Neural progenitor cell (in vitro differentiated cells): ENCODE measurements at regions not wholly inside any gene's neighbourhood (a gene's known extent, or its start where the extent isn't known, plus 50 kb on each side); places are given as distances from the start of the nearest gene placed in this dataset.

Source experiments
- DNase-seq: peaks from one replicate; pipeline ENCODE4 v3.0.0-alpha.2; 2016; ENCODE audit warnings: low spot score
- H2AFZ ChIP-seq: fragments of 200-600 bp; sonication (generic); replicated peaks from 2 replicates; pipeline ENCODE4 v1.6.1; 2016; ENCODE audit warnings: antibody characterized with exemption
- H3F3A ChIP-seq: fragments of 200-600 bp; sonication (generic); 2 replicates; pipeline ENCODE4 v1.6.1; 2016; ENCODE audit warnings: antibody characterized with exemption, low read depth
- H3K27ac ChIP-seq: fragments of 200-600 bp; sonication (generic); 2 replicates; pipeline ENCODE4 v1.5.1; 2016; ENCODE audit warnings: mild to moderate bottlenecking
- H3K27me3 ChIP-seq: fragments of 200-600 bp; sonication (generic); 2 replicates; pipeline ENCODE4 v1.6.1; 2016; ENCODE audit warnings: mild to moderate bottlenecking, moderate library complexity
- H3K36me3 ChIP-seq: fragments of 200-600 bp; sonication (generic); 2 replicates; pipeline ENCODE4 v1.5.1; 2016
- H3K4me1 ChIP-seq: fragments of 200-600 bp; sonication (generic); 2 replicates; pipeline ENCODE4 v1.6.1; 2016; ENCODE audit warnings: mixed run types
- H3K4me2 ChIP-seq: fragments of 200-600 bp; sonication (generic); 2 replicates; pipeline ENCODE4 v1.6.1; 2016
- H3K4me3 ChIP-seq: fragments of 200-600 bp; sonication (generic); 2 replicates; pipeline ENCODE4 v1.5.1; 2016
- H3K79me2 ChIP-seq: fragments of 200-600 bp; sonication (generic); 2 replicates; pipeline ENCODE4 v1.6.1; 2016; ENCODE audit warnings: low read depth
- H3K9ac ChIP-seq: fragments of 200-600 bp; sonication (generic); 2 replicates; pipeline ENCODE4 v1.6.1; 2016
- H3K9me3 ChIP-seq: fragments of 200-600 bp; sonication (generic); 2 replicates; pipeline ENCODE4 v1.5.1; 2016; ENCODE audit warnings: low read depth
- H4K20me1 ChIP-seq: fragments of 200-600 bp; sonication (generic); 2 replicates; pipeline ENCODE4 v1.6.1; 2016; ENCODE audit warnings: low read depth
- H3K27ac Mint-ChIP-seq: 3 replicates; pipeline ENCODE4 v1.8.0; 2021; ENCODE audit warnings: mixed read lengths
- H3K27me3 Mint-ChIP-seq: 2 replicates; pipeline ENCODE4 v1.8.0; 2022; ENCODE audit warnings: low read depth, mild to moderate bottlenecking, inconsistent platforms, moderate library complexity, mixed read lengths; ENCODE audit not compliant: insufficient read depth
- H3K36me3 Mint-ChIP-seq: 3 replicates; pipeline ENCODE4 v1.8.0; 2021; ENCODE audit warnings: mixed read lengths
- H3K4me1 Mint-ChIP-seq: 3 replicates; pipeline ENCODE4 v1.8.0; 2021; ENCODE audit warnings: mixed read lengths
- H3K4me3 Mint-ChIP-seq: 3 replicates; pipeline ENCODE4 v1.8.0; 2021; ENCODE audit warnings: mild to moderate bottlenecking, moderate library complexity, mixed read lengths
- H3K9me3 Mint-ChIP-seq: 3 replicates; pipeline ENCODE4 v1.8.0; 2020; ENCODE audit warnings: mixed read lengths
- EZH2 ChIP-seq: fragments of 200-600 bp; sonication (generic); IDR thresholded peaks from 2 replicates; pipeline ENCODE4 v1.6.1; 2017; ENCODE audit warnings: antibody characterized with exemption, mild to moderate bottlenecking, moderate library complexity
- EZH2phosphoT487 ChIP-seq: fragments of 200-600 bp; sonication (generic); IDR thresholded peaks from 2 replicates; pipeline ENCODE4 v1.6.1; 2017; ENCODE audit warnings: antibody characterized with exemption
- TF ChIP-seq, protein P1 (sequence below): fragments of 200-600 bp; sonication (generic); IDR thresholded peaks from 2 replicates; pipeline ENCODE4 v1.5.1; 2017; ENCODE audit warnings: antibody characterized with exemption, mild to moderate bottlenecking

DNA sequence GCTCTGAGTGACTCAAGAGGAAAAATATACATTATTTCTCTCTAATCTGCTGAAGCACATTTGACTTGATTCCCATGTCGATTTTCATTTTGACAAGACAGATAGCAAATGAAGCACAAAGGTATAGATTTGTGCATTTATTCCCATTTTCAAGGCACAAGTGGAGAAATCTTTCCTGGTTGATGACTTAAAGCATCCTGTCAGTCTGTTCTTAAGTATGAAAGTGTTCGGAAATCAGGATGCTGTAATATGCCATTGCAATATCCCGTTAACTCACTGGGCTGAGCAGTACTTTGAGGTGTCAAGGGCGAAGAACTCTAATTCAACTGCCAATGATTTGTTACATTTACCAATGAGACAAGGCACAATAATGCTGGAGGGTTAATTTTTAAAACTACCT lies 185.2 kb upstream of the LRP1B start:
- peaks cover 5% of the 10 kb centered on the region for H3K9me3 Mint-ChIP-seq
- H3K27me3 Mint-ChIP-seq, result no peaks in the 10 kb centered on the region
- TF ChIP-seq, protein P1, sequence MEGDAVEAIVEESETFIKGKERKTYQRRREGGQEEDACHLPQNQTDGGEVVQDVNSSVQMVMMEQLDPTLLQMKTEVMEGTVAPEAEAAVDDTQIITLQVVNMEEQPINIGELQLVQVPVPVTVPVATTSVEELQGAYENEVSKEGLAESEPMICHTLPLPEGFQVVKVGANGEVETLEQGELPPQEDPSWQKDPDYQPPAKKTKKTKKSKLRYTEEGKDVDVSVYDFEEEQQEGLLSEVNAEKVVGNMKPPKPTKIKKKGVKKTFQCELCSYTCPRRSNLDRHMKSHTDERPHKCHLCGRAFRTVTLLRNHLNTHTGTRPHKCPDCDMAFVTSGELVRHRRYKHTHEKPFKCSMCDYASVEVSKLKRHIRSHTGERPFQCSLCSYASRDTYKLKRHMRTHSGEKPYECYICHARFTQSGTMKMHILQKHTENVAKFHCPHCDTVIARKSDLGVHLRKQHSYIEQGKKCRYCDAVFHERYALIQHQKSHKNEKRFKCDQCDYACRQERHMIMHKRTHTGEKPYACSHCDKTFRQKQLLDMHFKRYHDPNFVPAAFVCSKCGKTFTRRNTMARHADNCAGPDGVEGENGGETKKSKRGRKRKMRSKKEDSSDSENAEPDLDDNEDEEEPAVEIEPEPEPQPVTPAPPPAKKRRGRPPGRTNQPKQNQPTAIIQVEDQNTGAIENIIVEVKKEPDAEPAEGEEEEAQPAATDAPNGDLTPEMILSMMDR, result no peak
- TF ChIP-seq EZH2phosphoT487 (no peak), EZH2 (no peak)
- no peak overlapping the region for H3K4me3 Mint-ChIP-seq
- Histone ChIP-seq H3F3A (no peaks in the 10 kb centered on the region), H3K27ac (no peak overlapping the region), H2AFZ (no peak overlapping the region), H3K4me3 (no peak overlapping the region), H3K4me1 (no peaks in the 10 kb centered on the region), H4K20me1 (no peaks in the 10 kb centered on the region), H3K9me3 (no peaks in the 10 kb centered on the region), H3K4me2 (no peak overlapping the region), H3K36me3 (no peaks in the 10 kb centered on the region), H3K79me2 (no peaks in the 10 kb centered on the region), H3K27me3 (no peaks in the 10 kb centered on the region), H3K9ac (no peak overlapping the region)
- H3K4me1 Mint-ChIP-seq, result no peaks in the 10 kb centered on the region
- no peak for DNase-seq
- H3K36me3 Mint-ChIP-seq, result no peaks in the 10 kb centered on the region
- H3K27ac Mint-ChIP-seq, result no peak overlapping the region

DNA sequence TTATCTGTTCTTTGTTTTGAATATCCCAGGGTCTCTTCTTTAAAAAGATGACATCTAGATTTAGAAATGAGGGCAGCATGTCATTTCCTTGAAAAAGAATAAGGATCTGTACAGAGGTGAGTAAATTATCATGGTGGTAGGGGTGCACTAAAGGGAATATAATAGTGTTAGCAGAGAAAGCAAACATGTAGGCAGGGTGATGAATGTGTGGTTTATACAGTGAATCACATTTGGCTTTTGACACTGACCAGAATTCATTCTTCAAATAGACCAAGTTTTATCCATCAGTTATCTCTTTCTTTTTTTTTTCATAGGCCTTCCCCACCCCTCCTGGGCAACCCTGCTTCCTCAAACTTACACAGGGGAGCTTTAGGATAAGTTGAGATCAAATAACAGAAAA lies 184.5 kb upstream of the LRP1B start:
- H3K4me3 Mint-ChIP-seq, result no peak overlapping the region

DNA sequence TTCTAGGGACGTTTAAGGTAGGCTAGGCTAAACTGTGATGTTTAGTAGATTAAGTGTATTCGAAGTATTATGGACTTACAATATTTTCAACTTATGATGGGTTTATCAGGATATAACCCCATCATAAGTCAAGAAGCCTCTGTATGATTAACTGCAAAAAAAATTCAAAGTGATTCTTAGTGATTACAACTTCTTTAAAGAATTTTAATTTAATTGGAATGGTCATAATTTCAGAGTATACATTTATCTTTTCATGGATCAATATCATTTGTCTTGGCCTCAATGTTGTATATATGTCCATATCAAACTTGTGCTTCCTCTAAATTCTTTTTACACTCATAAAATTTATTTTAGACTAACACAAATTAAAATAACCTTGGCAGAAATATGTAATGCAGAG lies 183.3 kb upstream of the LRP1B start:
- DNase-seq, result no peak
- Mint-ChIP-seq H3K4me3 (no peak overlapping the region), H3K27me3 (peaks cover 3% of the 10 kb centered on the region), H3K9me3 (peaks cover 15% of the 10 kb centered on the region), H3K4me1 (no peaks in the 10 kb centered on the region), H3K36me3 (no peaks in the 10 kb centered on the region), H3K27ac (no peak overlapping the region)
- H2AFZ ChIP-seq, result no peak overlapping the region
- H3K4me1 ChIP-seq, result no peaks in the 10 kb centered on the region
- H3K27ac ChIP-seq, result no peak overlapping the region
- H3K4me3 ChIP-seq, result no peak overlapping the region
- H3K9ac ChIP-seq, result no peak overlapping the region
- H4K20me1 ChIP-seq, result no peaks in the 10 kb centered on the region
- no peaks in the 10 kb centered on the region for H3K9me3 ChIP-seq
- no peak overlapping the region for H3K4me2 ChIP-seq
- TF ChIP-seq EZH2, result no peak
- TF ChIP-seq, protein P1, result no peak
- TF ChIP-seq EZH2phosphoT487, result no peak
- no peaks in the 10 kb centered on the region for H3K36me3 ChIP-seq
- no peaks in the 10 kb centered on the region for H3K79me2 ChIP-seq
- no peaks in the 10 kb centered on the region for H3K27me3 ChIP-seq
- H3F3A ChIP-seq, result no peaks in the 10 kb centered on the region

More for the DNA sequence above, 184.5 kb upstream of the LRP1B start:
- H3K4me1 Mint-ChIP-seq, result no peaks in the 10 kb centered on the region
- no peaks in the 10 kb centered on the region for H3K27me3 Mint-ChIP-seq
- Histone ChIP-seq H3K4me2 (no peak overlapping the region), H3K9me3 (no peaks in the 10 kb centered on the region), H3F3A (no peaks in the 10 kb centered on the region), H3K27me3 (no peaks in the 10 kb centered on the region), H3K79me2 (no peaks in the 10 kb centered on the region), H2AFZ (no peak overlapping the region), H3K4me1 (no peaks in the 10 kb centered on the region), H4K20me1 (no peaks in the 10 kb centered on the region), H3K36me3 (no peaks in the 10 kb centered on the region), H3K27ac (no peak overlapping the region), H3K4me3 (no peak overlapping the region), H3K9ac (no peak overlapping the region)
- H3K27ac Mint-ChIP-seq, result no peak overlapping the region
- TF ChIP-seq, protein P1, result no peak
- TF ChIP-seq EZH2 (no peak), EZH2phosphoT487 (no peak)
- peaks cover 9% of the 10 kb centered on the region for H3K9me3 Mint-ChIP-seq
- DNase-seq, result no peak
- H3K36me3 Mint-ChIP-seq, result no peaks in the 10 kb centered on the region

DNA sequence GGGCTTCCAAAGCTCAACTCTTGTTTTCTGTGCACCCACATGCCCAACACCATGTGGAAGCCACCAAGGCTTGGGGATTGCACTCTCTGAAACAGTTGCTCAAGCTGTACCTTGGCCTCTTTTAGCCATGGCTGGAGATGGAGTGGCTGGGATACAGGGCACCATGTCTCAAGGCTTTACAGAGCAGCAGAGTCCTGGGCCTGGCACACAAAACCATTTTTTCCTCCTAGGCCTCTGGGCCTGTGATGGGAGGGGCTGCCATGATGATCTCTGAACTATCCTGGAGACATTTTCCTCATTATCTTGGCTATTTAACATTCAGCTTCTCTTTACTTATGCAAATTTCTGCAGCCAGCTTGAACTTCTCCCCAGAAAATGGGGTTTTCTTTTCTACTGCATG lies 179.7 kb upstream of the LRP1B start:
- H3K27me3 Mint-ChIP-seq, result peaks cover 3% of the 10 kb centered on the region
- H4K20me1 ChIP-seq, result no peaks in the 10 kb centered on the region
- TF ChIP-seq, protein P1, result no peak
- TF ChIP-seq EZH2 (no peak), EZH2phosphoT487 (no peak)
- no peak overlapping the region for H3K4me3 ChIP-seq
- H2AFZ ChIP-seq, result no peak overlapping the region
- no peaks in the 10 kb centered on the region for H3K9me3 ChIP-seq
- peaks cover 15% of the 10 kb centered on the region for H3K9me3 Mint-ChIP-seq
- no peak overlapping the region for H3K27ac Mint-ChIP-seq
- H3K4me3 Mint-ChIP-seq, result no peak overlapping the region
- H3K4me2 ChIP-seq, result no peak overlapping the region
- H3K36me3 ChIP-seq, result no peaks in the 10 kb centered on the region
- no peaks in the 10 kb centered on the region for H3F3A ChIP-seq
- no peaks in the 10 kb centered on the region for H3K36me3 Mint-ChIP-seq
- no peak overlapping the region for H3K9ac ChIP-seq
- no peak for DNase-seq
- H3K27me3 ChIP-seq, result no peaks in the 10 kb centered on the region
- H3K27ac ChIP-seq, result no peak overlapping the region
- H3K4me1 Mint-ChIP-seq, result no peaks in the 10 kb centered on the region
- no peaks in the 10 kb centered on the region for H3K79me2 ChIP-seq
- no peaks in the 10 kb centered on the region for H3K4me1 ChIP-seq
